Psoas muscle (tissue), 7 donors: ENCODE measurements at regions not wholly inside any gene's neighbourhood (a gene's known extent, or its start where the extent isn't known, plus 50 kb on each side); places are given as distances from the start of the nearest gene placed in this dataset.

Experiments
- ATAC-seq, 4 donors: fragments of 200-7000 bp; cut with Tn5 transposase; one replicate each; pipeline ENCODE4 v1.9.1; 2020; ENCODE audit warnings: moderate library complexity in 3 of 4, mild to moderate bottlenecking in 2 of 4
- DNase-seq, 2 donors: peaks; one replicate each; pipeline ENCODE4 v3.0.0-alpha.2; 2020
- H3K27ac ChIP-seq: fragments of 200-600 bp; one replicate; pipeline ENCODE4 v1.8.0; 2022
- H3K27me3 ChIP-seq, 3 donors: fragments of 200-600 bp in 1 of 3; one replicate each; pipeline versions ENCODE4 v1.6.1 to v1.8.0; 2013 to 2022; ENCODE audit warnings: low read length in 2 of 3, mild to moderate bottlenecking in 2 of 3, moderate library complexity in 1 of 3; ENCODE audit not compliant: insufficient read depth in 3 of 3
- H3K36me3 ChIP-seq, 2 donors: fragments of 200-600 bp in 1 of 2; one replicate each; pipeline versions ENCODE4 v1.6.1 to v1.8.0; 2013 to 2022; ENCODE audit warnings: low read depth in 1 of 2, mild to moderate bottlenecking in 1 of 2, moderate library complexity in 1 of 2; ENCODE audit not compliant: insufficient read depth in 1 of 2
- H3K4me1 ChIP-seq: fragments of 200-600 bp; one replicate; pipeline ENCODE4 v1.8.0; 2022
- H3K4me3 ChIP-seq: fragments of 200-600 bp; one replicate; pipeline ENCODE4 v1.8.0; 2022; ENCODE audit warnings: mild to moderate bottlenecking
- H3K9me3 ChIP-seq: fragments of 200-600 bp; one replicate; pipeline ENCODE4 v1.8.0; 2022
- CTCF ChIP-seq: fragments of 200-600 bp; IDR thresholded peaks from one replicate; pipeline ENCODE4 v1.8.0; 2022; ENCODE audit warnings: antibody characterized with exemption
- WGBS, 3 donors: extraction: QIAGEN DNeasy Blood & Tissue Kit; methylation state at CpG; one replicate each; pipeline versions ENCODE4 v1.1.6 to v1.1.7; 2013; 5-methylcytosine and 5-hydroxymethylcytosine counted together
- intact Hi-C, 2 donors: fragments of 100-400 bp; cut with DNase I; formaldehyde crosslinking; loops; one replicate each; pipeline versions ENCODE4 v1.11.0 to v1.14.2; 2022
- donor health status: healthy with polysubstance abuse.
- donor health status: DM: no; HTN: no; CAD: no; lungs with moderate emphysema.
- donor health status: Bipolar disorder and iron deficiency.
- donor health status: healthy.
- donor health status: DM: yes; HTN: yes; CAD: no.
- donor health status: DM: no; HTN: no; CAD: no.
- donor health status: DM: yes; HTN: yes; CAD: no.

GRCh38 chr12:97944576-97944975, 482.0 kb downstream of the RMST start:
- intact Hi-C loops = no loop called here
- Histone ChIP-seq H3K4me3 (no peak overlapping the region), H3K27ac (no peak overlapping the region), H3K9me3 (no peaks in the 10 kb centered on the region), H3K4me1 (no peaks in the 10 kb centered on the region), H3K36me3 (no peaks in the 10 kb centered on the region), H3K27me3 (no peaks in the 10 kb centered on the region)
- DNase-seq = no peak
- no peak for ATAC-seq
- no peak for TF ChIP-seq CTCF
- WGBS, 3 donors = 67 to 79% (median 78%) methylated on average over 2 of the region's 2 CpGs

GRCh38 chr12:97946701-97947100, 484.1 kb downstream of the RMST start:
- intact Hi-C loops = no loop called here
- H3K36me3 ChIP-seq = no peaks in the 10 kb centered on the region
- H3K27ac ChIP-seq = no peak overlapping the region
- TF ChIP-seq CTCF = no peak
- no peaks in the 10 kb centered on the region for H3K9me3 ChIP-seq
- H3K27me3 ChIP-seq = no peaks in the 10 kb centered on the region
- no peak for DNase-seq
- no peaks in the 10 kb centered on the region for H3K4me1 ChIP-seq
- H3K4me3 ChIP-seq = no peak overlapping the region
- no peak for ATAC-seq
- 89 to 91% (median 89%) methylated on average over 1 of the region's 1 CpG for WGBS, 3 donors

- intact Hi-C loops = no loop called here
- WGBS, 3 donors = 80 to 94% (median 86%) methylated on average over 2 of the region's 2 CpGs
Observed at GRCh38 chr12:97948591-97948990, 486.0 kb downstream of the RMST start.

GRCh38 chr12:97951239-97951638, 488.6 kb downstream of the RMST start:
- Histone ChIP-seq H3K4me3 (no peak overlapping the region), H3K9me3 (no peaks in the 10 kb centered on the region), H3K36me3 (no peaks in the 10 kb centered on the region), H3K4me1 (no peaks in the 10 kb centered on the region), H3K27me3 (no peaks in the 10 kb centered on the region), H3K27ac (no peak overlapping the region)
- no peak for ATAC-seq
- TF ChIP-seq CTCF = no peak
- intact Hi-C loops = no loop called here
- no peak for DNase-seq

More at GRCh38 chr12:97948591-97948990, 486.0 kb downstream of the RMST start:
- no peaks in the 10 kb centered on the region for H3K9me3 ChIP-seq
- TF ChIP-seq CTCF = no peak
- H3K27ac ChIP-seq = no peak overlapping the region
- no peaks in the 10 kb centered on the region for H3K36me3 ChIP-seq
- H3K27me3 ChIP-seq = no peaks in the 10 kb centered on the region
- ATAC-seq (no peak), DNase-seq (no peak)
- H3K4me3 ChIP-seq = no peak overlapping the region
- no peaks in the 10 kb centered on the region for H3K4me1 ChIP-seq

GRCh38 chr12:97951717-97952116, 489.1 kb downstream of the RMST start:
- Histone ChIP-seq H3K9me3 (no peaks in the 10 kb centered on the region), H3K27ac (no peak overlapping the region), H3K4me3 (no peak overlapping the region), H3K36me3 (no peaks in the 10 kb centered on the region), H3K4me1 (no peaks in the 10 kb centered on the region), H3K27me3 (no peaks in the 10 kb centered on the region)
- TF ChIP-seq CTCF = no peak
- DNase-seq (no peak), ATAC-seq (no peak)
- intact Hi-C loops = no loop called here
